ENCODE measurements at regions not wholly inside any gene's neighbourhood (a gene's known extent, or its start where the extent isn't known, plus 50 kb on each side); places are given as distances from the start of the nearest gene placed in this dataset.

- Histone ChIP-seq H3K4me1 (ENCODE audit: insufficient read depth, poor library complexity, severe bottlenecking) (no peaks in the 10 kb centered on the region), H3K27ac (ENCODE audit: poor library complexity, severe bottlenecking) (no peak overlapping the region), H3K4me3 (ENCODE audit: severe bottlenecking) (no peak overlapping the region), H3K9me3 (ENCODE audit: severe bottlenecking) (no peaks in the 10 kb centered on the region), H3K36me3 (ENCODE audit: low read depth) (no peaks in the 10 kb centered on the region), H3K27me3 (ENCODE audit: insufficient read depth, poor library complexity, severe bottlenecking) (no peaks in the 10 kb centered on the region)
- no peak for ATAC-seq (ENCODE audit: low read depth)
- TF ChIP-seq, protein P1, sequence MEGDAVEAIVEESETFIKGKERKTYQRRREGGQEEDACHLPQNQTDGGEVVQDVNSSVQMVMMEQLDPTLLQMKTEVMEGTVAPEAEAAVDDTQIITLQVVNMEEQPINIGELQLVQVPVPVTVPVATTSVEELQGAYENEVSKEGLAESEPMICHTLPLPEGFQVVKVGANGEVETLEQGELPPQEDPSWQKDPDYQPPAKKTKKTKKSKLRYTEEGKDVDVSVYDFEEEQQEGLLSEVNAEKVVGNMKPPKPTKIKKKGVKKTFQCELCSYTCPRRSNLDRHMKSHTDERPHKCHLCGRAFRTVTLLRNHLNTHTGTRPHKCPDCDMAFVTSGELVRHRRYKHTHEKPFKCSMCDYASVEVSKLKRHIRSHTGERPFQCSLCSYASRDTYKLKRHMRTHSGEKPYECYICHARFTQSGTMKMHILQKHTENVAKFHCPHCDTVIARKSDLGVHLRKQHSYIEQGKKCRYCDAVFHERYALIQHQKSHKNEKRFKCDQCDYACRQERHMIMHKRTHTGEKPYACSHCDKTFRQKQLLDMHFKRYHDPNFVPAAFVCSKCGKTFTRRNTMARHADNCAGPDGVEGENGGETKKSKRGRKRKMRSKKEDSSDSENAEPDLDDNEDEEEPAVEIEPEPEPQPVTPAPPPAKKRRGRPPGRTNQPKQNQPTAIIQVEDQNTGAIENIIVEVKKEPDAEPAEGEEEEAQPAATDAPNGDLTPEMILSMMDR (IDR thresholded peaks at IDR 0.05; ENCODE audit: poor library complexity, severe bottlenecking), result no peak
- no peak for DNase-seq (ENCODE audit: low spot score)
Observed at GRCh38 chr15:70556779-70557178, 206.6 kb downstream of the UACA start.

GRCh38 chr15:70556151-70556741 is 207.1 kb downstream of the UACA start:
- Histone ChIP-seq H3K4me3 (ENCODE audit: severe bottlenecking) (no peak overlapping the region), H3K36me3 (ENCODE audit: low read depth) (no peaks in the 10 kb centered on the region), H3K27ac (ENCODE audit: poor library complexity, severe bottlenecking) (no peak overlapping the region), H3K27me3 (ENCODE audit: insufficient read depth, poor library complexity, severe bottlenecking) (no peaks in the 10 kb centered on the region), H3K4me1 (ENCODE audit: insufficient read depth, poor library complexity, severe bottlenecking) (no peaks in the 10 kb centered on the region), H3K9me3 (ENCODE audit: severe bottlenecking) (no peaks in the 10 kb centered on the region)
- TF ChIP-seq, protein P1 (IDR thresholded peaks at IDR 0.05; ENCODE audit: poor library complexity, severe bottlenecking), result no peak
- no peak for ATAC-seq (ENCODE audit: low read depth)
- no peak for DNase-seq (ENCODE audit: low spot score)

- TF ChIP-seq, protein P1 (IDR thresholded peaks at IDR 0.05; ENCODE audit: poor library complexity, severe bottlenecking), result no peak
- Histone ChIP-seq H3K4me3 (ENCODE audit: severe bottlenecking) (no peak overlapping the region), H3K9me3 (ENCODE audit: severe bottlenecking) (no peaks in the 10 kb centered on the region), H3K36me3 (ENCODE audit: low read depth) (no peaks in the 10 kb centered on the region), H3K27ac (ENCODE audit: poor library complexity, severe bottlenecking) (no peak overlapping the region), H3K4me1 (ENCODE audit: insufficient read depth, poor library complexity, severe bottlenecking) (no peaks in the 10 kb centered on the region), H3K27me3 (ENCODE audit: insufficient read depth, poor library complexity, severe bottlenecking) (no peaks in the 10 kb centered on the region)
- DNase-seq (ENCODE audit: low spot score) (no peak), ATAC-seq (ENCODE audit: low read depth) (no peak)
Observed at GRCh38 chr15:70555713-70556112, 207.6 kb downstream of the UACA start.

- no peak for DNase-seq (ENCODE audit: low spot score)
- no peak for ATAC-seq (ENCODE audit: low read depth)
- no peaks in the 10 kb centered on the region for H3K9me3 ChIP-seq (ENCODE audit: severe bottlenecking)
- H3K4me1 ChIP-seq (ENCODE audit: insufficient read depth, poor library complexity, severe bottlenecking), result no peaks in the 10 kb centered on the region
- no peak overlapping the region for H3K4me3 ChIP-seq (ENCODE audit: severe bottlenecking)
- H3K36me3 ChIP-seq (ENCODE audit: low read depth), result no peaks in the 10 kb centered on the region
- H3K27me3 ChIP-seq (ENCODE audit: insufficient read depth, poor library complexity, severe bottlenecking), result peaks cover 2% of the 10 kb centered on the region
- no peak overlapping the region for H3K27ac ChIP-seq (ENCODE audit: poor library complexity, severe bottlenecking)
- TF ChIP-seq, protein P1 (IDR thresholded peaks at IDR 0.05; ENCODE audit: poor library complexity, severe bottlenecking), result no peak
Observed at GRCh38 chr15:70547846-70548487, 215.4 kb downstream of the UACA start.

GRCh38 chr15:70545526-70545925 is 217.8 kb downstream of the UACA start:
- TF ChIP-seq, protein P1 (IDR thresholded peaks at IDR 0.05; ENCODE audit: poor library complexity, severe bottlenecking), result no peak

More at GRCh38 chr15:70545526-70545925, 217.8 kb downstream of the UACA start:
- Histone ChIP-seq H3K4me3 (ENCODE audit: severe bottlenecking) (no peak overlapping the region), H3K27ac (ENCODE audit: poor library complexity, severe bottlenecking) (no peak overlapping the region), H3K4me1 (ENCODE audit: insufficient read depth, poor library complexity, severe bottlenecking) (no peaks in the 10 kb centered on the region), H3K9me3 (ENCODE audit: severe bottlenecking) (no peaks in the 10 kb centered on the region), H3K27me3 (ENCODE audit: insufficient read depth, poor library complexity, severe bottlenecking) (peaks cover 2% of the 10 kb centered on the region), H3K36me3 (ENCODE audit: low read depth) (no peaks in the 10 kb centered on the region)
- DNase-seq (ENCODE audit: low spot score), result peak; percentile 14
- ATAC-seq (ENCODE audit: low read depth), result no peak
